ENCODE measurements at regions not wholly inside any gene's neighbourhood (a gene's known extent, or its start where the extent isn't known, plus 50 kb on each side); places are given as distances from the start of the nearest gene placed in this dataset.

GRCh38 chr2:163428187-163428586 is 307.6 kb downstream of the FIGN start:
- TF ChIP-seq EZH2phosphoT487 (IDR thresholded peaks at IDR 0.05; ENCODE audit: low read depth): no peak
- TF ChIP-seq, protein P1, sequence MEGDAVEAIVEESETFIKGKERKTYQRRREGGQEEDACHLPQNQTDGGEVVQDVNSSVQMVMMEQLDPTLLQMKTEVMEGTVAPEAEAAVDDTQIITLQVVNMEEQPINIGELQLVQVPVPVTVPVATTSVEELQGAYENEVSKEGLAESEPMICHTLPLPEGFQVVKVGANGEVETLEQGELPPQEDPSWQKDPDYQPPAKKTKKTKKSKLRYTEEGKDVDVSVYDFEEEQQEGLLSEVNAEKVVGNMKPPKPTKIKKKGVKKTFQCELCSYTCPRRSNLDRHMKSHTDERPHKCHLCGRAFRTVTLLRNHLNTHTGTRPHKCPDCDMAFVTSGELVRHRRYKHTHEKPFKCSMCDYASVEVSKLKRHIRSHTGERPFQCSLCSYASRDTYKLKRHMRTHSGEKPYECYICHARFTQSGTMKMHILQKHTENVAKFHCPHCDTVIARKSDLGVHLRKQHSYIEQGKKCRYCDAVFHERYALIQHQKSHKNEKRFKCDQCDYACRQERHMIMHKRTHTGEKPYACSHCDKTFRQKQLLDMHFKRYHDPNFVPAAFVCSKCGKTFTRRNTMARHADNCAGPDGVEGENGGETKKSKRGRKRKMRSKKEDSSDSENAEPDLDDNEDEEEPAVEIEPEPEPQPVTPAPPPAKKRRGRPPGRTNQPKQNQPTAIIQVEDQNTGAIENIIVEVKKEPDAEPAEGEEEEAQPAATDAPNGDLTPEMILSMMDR (IDR thresholded peaks at IDR 0.05; ENCODE audit: low read depth, low read length): no peak
- Histone ChIP-seq H3K27ac (ENCODE audit: low read length) (no peak overlapping the region), H3K9ac (ENCODE audit: low read length) (no peak overlapping the region), H3K79me2 (ENCODE audit: low read length) (no peaks in the 10 kb centered on the region), H4K20me1 (ENCODE audit: insufficient read depth, low read length) (no peaks in the 10 kb centered on the region), H2AFZ (ENCODE audit: low read depth, low read length) (no peak overlapping the region), H3K27me3 (ENCODE audit: low read depth, low read length) (no peaks in the 10 kb centered on the region), H3K36me3 (replicated peaks; ENCODE audit: low read depth, low read length) (no peaks in the 10 kb centered on the region), H3K9me3 (ENCODE audit: insufficient read depth, low read length) (no peaks in the 10 kb centered on the region), H3K4me3 (ENCODE audit: low read length) (no peak overlapping the region), H3K4me1 (ENCODE audit: low read length) (no peaks in the 10 kb centered on the region), H3K4me2 (ENCODE audit: low read length) (no peak overlapping the region)

DNA sequence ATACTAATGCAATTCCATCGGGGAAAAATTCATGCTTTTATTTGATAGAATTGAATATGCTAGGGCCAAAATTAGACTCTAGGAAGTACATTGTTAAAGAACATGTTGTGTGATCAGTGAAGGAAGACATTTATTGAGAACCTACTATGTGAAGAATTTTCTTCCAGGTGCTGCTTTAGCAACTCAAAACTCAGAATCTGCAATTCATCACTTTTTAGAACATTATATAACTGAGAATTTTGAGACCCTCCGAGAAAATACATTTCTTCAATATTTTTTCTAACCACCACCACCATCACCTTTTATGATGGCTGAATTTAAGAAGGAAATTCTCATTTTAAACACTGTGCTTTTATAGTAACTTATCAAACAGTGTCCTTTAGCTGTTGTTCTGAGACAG is 315.2 kb downstream of the FIGN start:
- Histone ChIP-seq H2AFZ (ENCODE audit: low read depth, low read length) (no peak overlapping the region), H3K79me2 (ENCODE audit: low read length) (no peaks in the 10 kb centered on the region), H3K4me2 (ENCODE audit: low read length) (no peak overlapping the region), H3K27ac (ENCODE audit: low read length) (no peak overlapping the region), H3K4me1 (ENCODE audit: low read length) (peaks cover 12% of the 10 kb centered on the region), H4K20me1 (ENCODE audit: insufficient read depth, low read length) (no peaks in the 10 kb centered on the region), H3K9me3 (ENCODE audit: insufficient read depth, low read length) (no peaks in the 10 kb centered on the region), H3K4me3 (ENCODE audit: low read length) (no peak overlapping the region), H3K27me3 (ENCODE audit: low read depth, low read length) (no peaks in the 10 kb centered on the region), H3K36me3 (replicated peaks; ENCODE audit: low read depth, low read length) (no peaks in the 10 kb centered on the region), H3K9ac (ENCODE audit: low read length) (no peak overlapping the region)
- no peak for TF ChIP-seq EZH2phosphoT487 (IDR thresholded peaks at IDR 0.05; ENCODE audit: low read depth)
- TF ChIP-seq, protein P1 (IDR thresholded peaks at IDR 0.05; ENCODE audit: low read depth, low read length): no peak

- Histone ChIP-seq H3K9me3 (ENCODE audit: insufficient read depth, low read length) (no peaks in the 10 kb centered on the region), H4K20me1 (ENCODE audit: insufficient read depth, low read length) (no peaks in the 10 kb centered on the region), H2AFZ (ENCODE audit: low read depth, low read length) (no peak overlapping the region), H3K4me3 (ENCODE audit: low read length) (no peak overlapping the region), H3K79me2 (ENCODE audit: low read length) (no peaks in the 10 kb centered on the region), H3K27me3 (ENCODE audit: low read depth, low read length) (no peaks in the 10 kb centered on the region), H3K27ac (ENCODE audit: low read length) (no peak overlapping the region), H3K4me1 (ENCODE audit: low read length) (peaks cover 12% of the 10 kb centered on the region), H3K9ac (ENCODE audit: low read length) (no peak overlapping the region), H3K36me3 (replicated peaks; ENCODE audit: low read depth, low read length) (no peaks in the 10 kb centered on the region), H3K4me2 (ENCODE audit: low read length) (no peak overlapping the region)
- TF ChIP-seq EZH2phosphoT487 (IDR thresholded peaks at IDR 0.05; ENCODE audit: low read depth): no peak
Observed at GRCh38 chr2:163419000-163419830, 316.6 kb downstream of the FIGN start.

DNA sequence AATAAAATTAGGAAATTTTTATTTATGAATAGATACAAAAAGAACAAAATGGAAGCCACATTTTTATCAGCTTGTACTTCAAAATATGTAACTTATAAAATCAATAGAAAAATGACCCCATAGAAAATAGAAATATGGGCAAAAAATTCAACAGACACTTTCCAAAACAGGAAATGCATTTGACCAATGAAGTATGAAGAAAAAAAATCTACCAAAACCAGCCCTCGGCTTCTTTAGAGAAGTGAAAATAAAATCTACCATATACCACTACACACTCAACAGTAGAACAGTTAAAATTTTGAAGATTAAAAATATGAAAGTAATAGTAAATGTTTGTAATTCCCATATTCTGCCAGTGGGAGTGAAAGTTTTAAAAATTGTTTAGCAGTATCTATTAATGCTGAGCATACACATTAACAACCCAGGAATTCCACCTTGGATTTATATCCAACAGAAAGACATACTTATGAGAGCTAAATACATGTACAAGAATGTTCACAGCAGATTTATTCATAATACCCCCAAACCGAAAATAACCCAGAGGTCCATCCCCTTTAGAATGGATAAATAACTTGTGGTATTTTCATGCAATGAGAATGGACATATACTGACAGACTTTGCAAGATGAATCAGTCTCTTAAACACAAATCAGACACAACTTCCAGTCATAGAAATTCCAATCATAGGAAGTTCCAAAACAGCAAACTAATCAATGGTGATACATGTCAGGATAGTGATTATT is 318.0 kb downstream of the FIGN start:
- no peak overlapping the region for H3K27ac ChIP-seq (ENCODE audit: low read length)
- peaks cover 12% of the 10 kb centered on the region for H3K4me1 ChIP-seq (ENCODE audit: low read length)
- H3K27me3 ChIP-seq (ENCODE audit: low read depth, low read length): no peaks in the 10 kb centered on the region
- H3K4me2 ChIP-seq (ENCODE audit: low read length): no peak overlapping the region
- H3K36me3 ChIP-seq (replicated peaks; ENCODE audit: low read depth, low read length): no peaks in the 10 kb centered on the region
- H4K20me1 ChIP-seq (ENCODE audit: insufficient read depth, low read length): no peaks in the 10 kb centered on the region
- H3K79me2 ChIP-seq (ENCODE audit: low read length): no peaks in the 10 kb centered on the region
- no peak overlapping the region for H2AFZ ChIP-seq (ENCODE audit: low read depth, low read length)
- no peak overlapping the region for H3K4me3 ChIP-seq (ENCODE audit: low read length)
- no peaks in the 10 kb centered on the region for H3K9me3 ChIP-seq (ENCODE audit: insufficient read depth, low read length)
- no peak overlapping the region for H3K9ac ChIP-seq (ENCODE audit: low read length)
- TF ChIP-seq, protein P1 (IDR thresholded peaks at IDR 0.05; ENCODE audit: low read depth, low read length): no peak

All from OCI-LY3 (cell line).